ENCODE measurements at regions not wholly inside any gene's neighbourhood (a gene's known extent, or its start where the extent isn't known, plus 50 kb on each side); places are given as distances from the start of the nearest gene placed in this dataset.

- H2BK12ac ChIP-seq (ENCODE audit: low read depth, low read length), result no peak overlapping the region
- no peak overlapping the region for H4K8ac ChIP-seq (ENCODE audit: extremely low read depth, insufficient read depth, low read length)
- H3K36me3 ChIP-seq (ENCODE audit: control insufficient read depth in 2 of 4, insufficient read depth in 4 of 4, low read length in 3 of 4), result no peaks in the 10 kb centered on the region
- no peaks in the 10 kb centered on the region for H3K79me2 ChIP-seq (ENCODE audit: control insufficient read depth in 1 of 2, insufficient read depth in 2 of 2, low read length in 2 of 2)
- no peaks in the 10 kb centered on the region for H4K20me1 ChIP-seq (replicated peaks in 1 of 2; ENCODE audit: control insufficient read depth in 1 of 2, insufficient read depth in 2 of 2, low read length in 2 of 2)
- no peak overlapping the region for H4K5ac ChIP-seq (ENCODE audit: insufficient read length, low read depth, low read length)
- no peak overlapping the region for H3K4ac ChIP-seq (replicated peaks; ENCODE audit: insufficient read length, low read depth, low read length)
- H3K23me2 ChIP-seq (ENCODE audit: low read depth, low read length), result no peaks in the 10 kb centered on the region
- no peak overlapping the region for H2BK15ac ChIP-seq (ENCODE audit: low read length)
- H3K4me2 ChIP-seq (ENCODE audit: insufficient read depth in 1 of 2, low read depth in 2 of 2, low read length in 2 of 2), result no peak overlapping the region
- no peak overlapping the region for H2BK20ac ChIP-seq (ENCODE audit: low read length)
- H3K4me3 ChIP-seq (ENCODE audit: extremely low read depth in 1 of 4, insufficient read depth in 2 of 4, low read depth in 3 of 4, low read length in 4 of 4), result no peak overlapping the region
- DNase-seq (ENCODE audit: low read depth in 1 of 2, low spot score in 2 of 2) (no peak), FAIRE-seq (no peak)
- no peak overlapping the region for H4K91ac ChIP-seq (replicated peaks; ENCODE audit: insufficient read length, low read length)
- H3K14ac ChIP-seq (ENCODE audit: insufficient read length), result no peak overlapping the region
- no peaks in the 10 kb centered on the region for H3K27me3 ChIP-seq (replicated peaks in 1 of 4; ENCODE audit: control insufficient read depth in 3 of 4, extremely low read depth in 1 of 4, insufficient read depth in 3 of 4, low read length in 3 of 4)
- ChIA-PET CTCF (ENCODE audit: partially characterized antibody) (interaction anchor here (0.6 kb wide), 1 partner anchor 18 kb away, joined by 3 read pairs; no protein-coding TSS in a partner anchor), POLR2A (ENCODE audit: partially characterized antibody) (no interaction called here)
- no peak overlapping the region for H3K27ac ChIP-seq (ENCODE audit: low read depth, low read length)
- H2BK120ac ChIP-seq (replicated peaks; ENCODE audit: low read depth, low read length), result no peak overlapping the region
- H3K4me1 ChIP-seq (replicated peaks in 1 of 4; ENCODE audit: control insufficient read depth in 3 of 4, insufficient read depth in 4 of 4, low read length in 3 of 4), result peaks cover 0 to 6% (median 0%) of the 10 kb centered on the region in 4 experiments; a peak in 1 of 7 replicates
- no peak overlapping the region for H2AK5ac ChIP-seq (ENCODE audit: low read depth, low read length)
- 91% methylated on average over 4 of the region's 4 CpGs; no CpG with 5 or more reads in 1 of the 2 experiments for WGBS, 2 experiments (ENCODE audit: extremely low coverage in 1 of 2, insufficient coverage in 1 of 2, insufficient read length in 1 of 2, insufficient replicate concordance in 2 of 2, low coverage in 1 of 2, low lambda C conversion rate in 2 of 2, missing lambda C conversion rate in 1 of 2)
- no peak overlapping the region for H3K56ac ChIP-seq (replicated peaks; ENCODE audit: insufficient read length, low read depth, low read length)
- no peak overlapping the region for H3K18ac ChIP-seq (ENCODE audit: extremely low read depth, low read length)
- no peak overlapping the region for H3K9ac ChIP-seq (replicated peaks in 1 of 4; ENCODE audit: extremely low read depth in 1 of 4, low read depth in 3 of 4, low read length in 3 of 4)
- H3K79me1 ChIP-seq (ENCODE audit: low read depth, low read length), result no peaks in the 10 kb centered on the region
- H2BK5ac ChIP-seq (ENCODE audit: low read depth, low read length), result no peak overlapping the region
- H3K9me3 ChIP-seq (ENCODE audit: insufficient read depth in 2 of 2, low read depth in 1 of 2, low read length in 1 of 2), result no peaks in the 10 kb centered on the region
- H3K23ac ChIP-seq (ENCODE audit: insufficient read length), result no peak overlapping the region
- no peak overlapping the region for H2AFZ ChIP-seq (ENCODE audit: low read length)
- TF ChIP-seq NRF1 (IDR thresholded peaks at IDR 0.05; ENCODE audit: low read depth, low read length), result no peak
- TF ChIP-seq MAFK (IDR thresholded peaks at IDR 0.05; ENCODE audit: low read depth, low read length), result no peak
- no peak for TF ChIP-seq ZNF274 (IDR thresholded peaks at IDR 0.05; ENCODE audit: borderline replicate concordance, extremely low read depth, low read length)
- no peak for TF ChIP-seq CBX5 (IDR thresholded peaks at IDR 0.05; ENCODE audit: low read depth, low read length)
- TF ChIP-seq CEBPB (IDR thresholded peaks at IDR 0.05; ENCODE audit: low read depth, low read length), result no peak
- no peak for TF ChIP-seq ATF3 (IDR thresholded peaks at IDR 0.05; ENCODE audit: insufficient read depth, low read depth, low read length)
- no peak for TF ChIP-seq CHD1 (IDR thresholded peaks at IDR 0.05; ENCODE audit: low read depth, low read length)
- no peak for TF ChIP-seq CREB1 (IDR thresholded peaks at IDR 0.05)
- no peak for TF ChIP-seq SIX5 (IDR thresholded peaks at IDR 0.05; ENCODE audit: low read depth, low read length)
- no peak for TF ChIP-seq BACH1 (IDR thresholded peaks at IDR 0.05; ENCODE audit: low read length)
- no peak for TF ChIP-seq FOSL1 (IDR thresholded peaks at IDR 0.05; ENCODE audit: insufficient read depth, low read depth, low read length)
- no peak for TF ChIP-seq EGR1 (IDR thresholded peaks at IDR 0.05; ENCODE audit: borderline replicate concordance, low read depth, low read length)
- TF ChIP-seq CBX8 (IDR thresholded peaks at IDR 0.05; ENCODE audit: borderline replicate concordance, low read depth, low read length), result no peak
- no peak for TF ChIP-seq SAP30 (IDR thresholded peaks at IDR 0.05; ENCODE audit: insufficient read depth, insufficient replicate concordance, low read length)
- no peak for TF ChIP-seq EZH2 (IDR thresholded peaks at IDR 0.05; ENCODE audit: low read depth, low read length, severe bottlenecking)
Measured at GRCh38 chr1:81068726-81069125, 732.0 kb upstream of the ADGRL2 start.

Measured in H1 (cell line).